CD1c-positive myeloid dendritic cell (primary cell): ENCODE measurements at regions not wholly inside any gene's neighbourhood (a gene's known extent, or its start where the extent isn't known, plus 50 kb on each side); places are given as distances from the start of the nearest gene placed in this dataset.

Experiments used
- DNase-seq: peaks from one replicate; pipeline ENCODE4 v3.0.0-alpha.2; 2016; ENCODE audit errors: extremely low spot score

DNA sequence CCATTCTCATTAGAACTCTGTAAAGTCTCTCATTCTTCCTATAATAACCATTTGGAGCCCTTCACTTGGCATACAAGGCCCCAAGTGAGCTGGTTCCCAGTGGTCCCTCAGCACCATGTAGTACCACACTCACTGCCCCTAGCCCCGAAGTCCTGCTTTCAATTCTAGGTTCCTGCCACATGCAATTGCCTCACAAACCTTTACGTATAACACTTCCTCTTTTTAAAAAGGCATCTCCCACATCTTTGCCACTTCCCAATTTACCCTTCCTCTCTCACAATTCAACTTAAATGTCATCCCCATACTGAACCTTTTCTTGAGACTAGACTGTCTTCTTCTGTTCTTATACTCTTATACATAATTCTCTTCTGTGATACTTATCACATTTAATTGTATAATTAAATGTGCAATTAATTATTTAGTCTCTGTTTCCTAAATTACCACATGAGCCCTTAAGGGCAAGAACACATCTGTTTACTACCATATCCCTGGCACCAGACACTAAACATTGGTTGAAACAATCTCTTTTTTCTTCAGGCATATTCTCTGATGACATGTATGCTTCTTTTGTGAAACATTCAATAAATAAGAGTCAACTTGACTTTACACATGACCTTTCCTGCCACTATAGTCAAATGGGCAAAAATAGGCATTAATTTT lies 304.0 kb downstream of the SPRY2 start:
- peak; percentile 91 for DNase-seq

DNA sequence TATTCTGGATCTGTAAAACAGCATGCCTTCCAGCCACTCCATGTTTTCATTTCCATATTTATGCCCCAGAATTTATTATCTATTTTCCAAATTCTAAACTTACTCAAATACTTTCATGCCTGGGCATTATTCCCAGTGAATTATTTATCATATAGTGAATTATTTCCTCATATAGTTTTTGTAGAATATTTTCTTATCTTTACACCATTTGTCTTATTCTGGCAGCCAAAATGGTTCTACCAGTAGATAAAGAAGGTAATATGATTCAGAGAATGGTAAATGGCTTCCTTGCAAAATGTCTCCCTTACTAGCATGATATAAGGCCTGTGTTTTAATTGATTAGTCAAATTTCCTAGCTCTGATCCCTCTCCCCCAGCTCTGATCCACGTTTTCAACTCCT lies 305.8 kb downstream of the SPRY2 start:
- no peak for DNase-seq

DNA sequence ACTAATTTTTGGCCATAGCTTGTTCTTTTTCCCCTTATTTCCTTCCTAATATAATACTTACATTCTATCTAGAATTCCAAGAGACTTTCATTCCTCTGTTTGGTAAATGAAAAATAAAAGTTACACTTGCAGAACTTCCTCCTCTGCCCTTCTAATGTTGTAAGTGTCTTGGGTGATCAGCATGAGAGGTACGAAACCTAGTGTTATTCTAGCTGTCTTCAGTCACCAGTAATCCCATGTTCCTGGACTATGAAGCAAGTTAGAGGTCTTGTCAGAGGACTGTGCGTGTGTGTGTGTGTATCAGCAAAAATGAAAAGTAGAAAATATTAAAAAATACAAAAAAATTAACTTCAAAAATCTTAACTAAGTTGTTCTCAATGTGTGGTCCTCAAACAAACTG lies 307.0 kb downstream of the SPRY2 start:
- DNase-seq, result no peak

DNA sequence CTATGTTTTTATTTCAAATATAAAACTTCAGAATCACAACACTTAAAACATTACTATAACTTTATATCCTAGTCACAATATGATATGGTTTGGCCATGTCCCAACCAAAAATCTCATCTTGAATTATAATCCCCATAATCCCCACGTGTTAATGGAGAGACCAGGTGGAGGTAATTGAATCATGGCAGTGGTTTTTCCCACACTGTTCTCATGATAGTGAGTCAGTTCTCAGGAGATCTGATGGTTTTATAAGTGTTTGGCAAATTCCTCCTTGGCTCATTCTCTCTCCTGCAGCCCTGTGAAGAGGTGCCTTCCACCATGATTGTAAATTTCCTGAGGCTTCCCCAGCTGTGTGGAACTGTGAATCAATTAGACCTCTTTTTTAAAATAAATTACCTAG lies 307.6 kb downstream of the SPRY2 start:
- no peak for DNase-seq

DNA sequence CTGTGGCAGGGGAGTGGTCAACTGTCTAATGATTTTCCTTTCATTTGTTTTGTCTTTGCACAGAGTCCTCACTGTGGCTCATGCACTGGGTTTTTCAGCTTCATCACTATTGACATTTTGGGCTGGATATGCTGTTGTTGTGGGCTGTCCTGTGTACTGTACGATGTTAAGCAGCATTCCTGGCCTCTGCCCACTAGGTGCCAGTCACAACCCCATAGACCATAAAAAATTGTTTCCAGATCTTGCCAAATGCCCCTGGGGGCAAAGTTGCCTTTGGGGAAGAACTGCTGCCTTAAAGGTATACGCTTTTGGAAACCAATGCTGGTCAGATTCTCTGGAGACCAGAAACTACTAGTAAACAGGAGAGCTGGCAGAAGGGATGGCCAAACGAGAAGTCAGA lies 310.4 kb downstream of the SPRY2 start:
- peak; percentile 54 for DNase-seq

DNA sequence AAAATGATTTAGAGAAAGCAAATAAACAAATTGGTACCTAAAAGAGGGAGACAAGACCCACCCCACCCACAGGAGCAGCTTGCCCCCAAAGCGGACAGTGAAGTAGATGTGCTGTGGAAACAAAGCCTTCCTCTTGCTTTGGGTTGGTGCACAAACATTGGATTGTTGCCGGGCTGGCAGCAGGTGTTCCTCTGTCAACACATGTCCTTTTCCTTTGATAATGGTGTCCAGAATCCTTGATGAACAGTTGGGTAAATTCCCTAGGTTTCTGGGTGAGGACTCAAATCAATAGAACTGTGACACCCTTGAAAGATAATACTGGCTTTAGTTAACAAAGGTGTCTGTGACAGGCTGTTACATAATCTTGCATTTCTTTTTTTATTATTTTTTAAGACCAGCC lies 311.8 kb downstream of the SPRY2 start:
- DNase-seq, result no peak

DNA sequence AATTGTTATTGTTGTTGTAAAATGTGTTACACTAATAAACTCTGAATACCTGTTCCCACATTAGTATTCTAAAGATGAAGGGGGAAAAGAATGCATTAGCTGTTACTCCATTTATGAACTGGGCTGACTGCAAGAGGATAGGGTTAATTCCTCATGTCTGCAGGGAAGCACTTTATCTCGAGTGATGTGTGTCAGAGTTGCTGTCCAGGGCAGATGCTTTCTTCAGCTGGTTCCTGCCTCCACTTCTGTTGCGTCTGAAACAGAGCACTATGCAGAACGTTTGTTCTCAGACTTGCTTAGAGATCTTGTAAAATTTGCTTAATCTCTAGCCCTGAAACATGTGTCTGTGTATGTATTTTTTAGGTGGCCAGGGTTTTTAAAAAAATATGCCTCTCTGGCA lies 318.8 kb downstream of the SPRY2 start:
- DNase-seq, result no peak

DNA sequence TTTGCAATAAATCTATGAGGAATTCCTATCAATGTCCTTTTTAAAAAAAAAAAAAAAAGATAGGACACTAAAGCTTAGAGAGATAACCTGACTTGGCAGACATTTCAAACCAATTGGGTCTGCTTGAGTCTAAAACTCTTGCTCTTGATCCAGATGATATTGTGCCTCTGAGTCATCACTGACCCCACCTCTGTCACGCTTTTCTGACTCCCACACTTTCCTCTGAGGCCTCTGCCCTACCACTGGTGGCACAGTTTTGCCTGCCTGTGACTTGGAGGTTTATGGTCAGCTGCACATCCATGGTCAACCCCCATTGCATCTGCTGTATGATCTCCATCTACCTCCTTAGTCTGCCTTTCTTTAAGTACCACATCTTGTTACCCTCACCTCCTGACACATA lies 328.7 kb downstream of the SPRY2 start:
- DNase-seq, result peak; percentile 54

DNA sequence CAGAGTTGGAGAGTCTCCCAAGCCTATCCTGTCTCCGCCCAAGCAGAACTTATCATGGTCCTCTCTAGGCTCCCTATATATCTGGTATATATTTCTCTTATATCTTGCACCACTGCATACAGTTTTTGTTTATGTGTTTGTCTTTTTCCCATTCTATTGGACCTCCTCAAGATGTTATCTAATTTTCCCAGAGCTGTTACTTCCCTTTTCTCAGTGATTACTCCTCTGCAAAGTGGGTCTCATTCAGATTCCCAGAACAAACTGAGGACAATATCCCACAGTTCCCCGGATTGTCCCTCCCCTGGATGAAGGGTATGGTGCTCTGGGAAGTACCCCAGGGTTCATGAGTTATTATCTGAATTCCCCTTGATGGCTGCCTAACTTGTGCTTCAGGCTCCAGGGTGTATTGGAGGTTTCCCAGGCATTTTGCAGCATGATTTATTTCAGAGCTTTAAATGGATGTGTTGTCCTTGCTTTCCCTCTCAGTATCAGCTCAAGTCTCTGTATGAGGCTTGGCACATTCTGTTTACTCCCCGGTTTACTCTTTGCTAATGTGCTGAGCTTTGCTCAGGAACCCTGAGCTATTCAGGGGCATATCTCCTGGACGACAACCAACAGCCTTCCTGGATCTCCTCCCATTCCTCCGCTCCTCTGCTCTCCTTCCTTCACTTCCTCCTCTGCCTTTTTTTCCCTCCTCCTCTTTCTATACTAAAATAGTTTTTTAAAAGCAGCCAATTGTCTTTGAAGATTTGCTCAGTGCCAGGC lies 329.3 kb downstream of the SPRY2 start:
- no peak for DNase-seq

DNA sequence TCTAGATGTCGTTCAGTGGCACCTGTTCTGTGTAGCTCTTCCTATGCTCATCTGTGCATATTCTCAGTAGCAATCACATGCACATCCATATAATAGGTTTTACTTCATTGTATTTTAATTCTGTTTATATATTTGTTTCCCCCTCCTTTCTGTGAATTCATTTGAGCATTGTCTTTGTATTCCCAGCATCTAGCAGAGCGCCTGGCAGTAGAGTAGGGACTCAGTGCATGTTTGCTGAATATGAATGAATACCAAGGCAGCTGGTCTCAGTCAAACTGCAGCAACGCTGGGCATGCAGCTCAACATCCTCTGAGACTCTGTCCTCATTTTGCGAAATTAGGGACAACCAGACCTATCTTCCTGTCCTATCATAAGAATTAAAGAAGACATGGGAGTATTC lies 330.1 kb downstream of the SPRY2 start:
- DNase-seq, result no peak

DNA sequence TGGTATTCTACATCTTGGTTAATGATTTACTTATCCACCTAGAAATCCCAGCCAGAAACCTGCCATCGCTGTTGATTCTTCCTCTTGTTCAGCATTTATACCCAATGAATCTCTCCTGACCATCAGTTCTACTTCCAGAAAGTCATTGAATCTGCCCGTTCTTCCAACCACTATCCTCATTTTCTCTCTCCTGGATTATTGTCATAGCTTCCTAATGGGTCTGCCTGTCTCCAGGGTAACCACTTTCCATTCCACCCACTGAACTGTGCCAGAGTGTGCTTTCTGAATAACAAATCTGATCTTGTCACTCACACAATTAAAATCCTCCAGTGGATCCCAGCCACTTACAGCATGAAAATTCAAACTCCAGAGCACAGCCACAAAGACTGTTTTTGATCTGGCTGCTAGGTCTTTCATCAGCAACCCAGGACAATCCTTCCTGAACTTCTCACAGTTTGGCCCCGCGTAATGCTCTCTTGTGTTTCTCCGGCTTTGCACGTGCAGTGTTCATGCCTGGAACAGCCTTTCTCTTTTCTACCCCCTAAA lies 330.6 kb downstream of the SPRY2 start:
- DNase-seq, result no peak

DNA sequence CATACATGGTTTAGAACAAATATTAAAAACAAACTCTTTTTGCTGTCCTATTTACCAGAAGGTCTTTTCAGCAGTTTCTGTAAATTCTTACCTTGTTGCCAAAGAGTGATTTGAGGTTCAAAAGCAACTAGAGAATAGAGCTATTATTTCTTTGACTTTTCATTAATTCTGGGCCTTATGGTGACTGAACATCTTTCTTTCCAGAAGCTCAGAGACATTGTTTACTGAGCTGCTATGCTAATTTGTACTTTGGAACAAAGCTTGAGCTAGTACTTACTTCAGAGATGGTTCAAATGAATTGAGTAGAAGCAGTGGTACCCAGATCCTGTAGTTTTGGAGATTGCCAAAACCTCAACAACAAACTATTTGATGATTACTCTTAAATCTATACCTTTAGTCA lies 331.2 kb downstream of the SPRY2 start:
- DNase-seq, result no peak

DNA sequence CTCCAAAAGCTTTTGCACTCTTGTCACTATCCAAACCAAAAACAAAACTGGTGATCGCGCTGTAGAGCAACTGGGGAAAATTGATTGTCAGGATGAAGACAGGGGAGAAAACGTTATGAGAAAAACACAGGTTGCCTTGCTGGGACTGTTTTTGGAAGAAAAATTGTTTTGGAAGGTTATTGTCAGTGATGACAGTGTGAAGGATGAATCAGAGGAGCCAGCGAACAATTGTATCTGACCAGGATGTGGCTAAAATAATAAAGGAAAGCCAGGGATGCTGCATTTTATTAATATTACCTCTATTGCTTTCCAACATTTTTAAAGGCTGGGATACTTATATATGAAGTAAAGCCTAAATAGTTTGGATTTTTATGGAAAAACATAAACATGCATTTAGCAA lies 334.0 kb downstream of the SPRY2 start:
- no peak for DNase-seq

DNA sequence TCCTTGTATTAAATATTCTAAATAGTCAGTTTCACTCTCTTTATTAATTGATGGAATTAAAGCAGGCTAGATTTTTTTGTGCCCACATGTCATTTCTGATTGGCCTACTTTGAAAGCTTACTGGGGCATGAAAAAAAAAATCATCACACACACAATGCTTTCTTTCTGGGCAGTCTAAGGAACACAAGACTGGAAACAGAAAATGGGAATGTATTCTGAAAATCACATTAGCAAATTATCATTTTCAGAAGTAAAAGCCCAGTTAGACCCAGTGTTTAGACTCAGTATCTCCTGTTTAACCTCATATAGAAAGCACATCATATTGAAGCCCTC lies 339.4 kb downstream of the SPRY2 start:
- DNase-seq, result no peak

DNA sequence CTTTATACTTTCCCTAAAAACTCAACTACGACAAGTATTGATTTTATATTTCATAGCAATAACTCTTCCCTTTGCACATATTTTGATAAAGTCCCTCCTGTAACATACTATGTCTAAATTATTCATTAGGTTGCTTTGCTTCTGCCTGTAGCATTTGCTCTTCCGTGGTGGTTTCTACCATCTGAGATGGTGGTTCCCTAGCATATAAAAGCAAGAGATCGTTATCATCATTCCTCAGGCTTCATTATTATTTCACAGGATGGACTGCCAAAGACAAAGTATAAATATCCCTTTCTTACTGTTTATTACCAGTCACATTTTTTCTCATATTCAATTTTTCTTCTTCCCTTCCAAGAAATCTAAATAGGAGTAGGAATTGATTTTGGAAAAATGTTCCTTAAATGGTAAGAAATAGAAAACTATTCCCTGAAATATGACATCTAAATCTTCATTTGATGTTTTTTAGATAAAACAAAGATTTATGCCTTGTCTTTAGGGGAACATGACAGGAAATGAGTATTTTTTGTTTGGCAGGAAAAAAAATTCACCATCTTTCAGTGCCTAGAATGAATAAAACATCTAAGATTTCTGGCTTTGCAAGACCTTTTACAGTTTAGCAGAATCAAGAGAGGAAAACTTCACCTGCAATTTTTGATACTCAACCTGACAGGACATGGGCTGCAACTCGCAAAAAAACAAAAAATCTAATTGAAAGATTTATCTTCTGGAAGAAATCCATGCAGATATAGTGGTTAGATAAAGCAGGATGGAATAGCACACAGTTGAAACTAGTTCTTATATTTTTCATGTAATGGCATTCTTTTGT lies 340.0 kb downstream of the SPRY2 start:
- DNase-seq, result no peak

DNA sequence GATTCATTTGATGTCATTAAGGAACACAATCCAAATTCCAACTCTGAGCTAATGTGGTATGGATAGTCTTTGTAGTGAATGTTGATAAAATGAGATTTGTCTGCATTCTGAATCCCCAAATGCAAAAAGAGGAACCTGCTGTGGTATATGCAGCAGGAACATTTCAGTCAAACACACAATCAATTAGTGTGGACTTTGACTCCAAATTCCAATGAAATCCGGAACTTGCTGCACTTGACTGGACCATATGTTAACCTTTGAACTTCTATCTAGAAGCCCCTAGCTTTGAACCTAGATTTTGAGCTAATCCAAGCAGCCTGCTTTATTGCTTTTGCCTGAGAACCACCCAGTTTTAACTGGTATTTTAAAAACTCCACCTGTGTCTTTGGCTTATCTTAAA lies 341.3 kb downstream of the SPRY2 start:
- no peak for DNase-seq

DNA sequence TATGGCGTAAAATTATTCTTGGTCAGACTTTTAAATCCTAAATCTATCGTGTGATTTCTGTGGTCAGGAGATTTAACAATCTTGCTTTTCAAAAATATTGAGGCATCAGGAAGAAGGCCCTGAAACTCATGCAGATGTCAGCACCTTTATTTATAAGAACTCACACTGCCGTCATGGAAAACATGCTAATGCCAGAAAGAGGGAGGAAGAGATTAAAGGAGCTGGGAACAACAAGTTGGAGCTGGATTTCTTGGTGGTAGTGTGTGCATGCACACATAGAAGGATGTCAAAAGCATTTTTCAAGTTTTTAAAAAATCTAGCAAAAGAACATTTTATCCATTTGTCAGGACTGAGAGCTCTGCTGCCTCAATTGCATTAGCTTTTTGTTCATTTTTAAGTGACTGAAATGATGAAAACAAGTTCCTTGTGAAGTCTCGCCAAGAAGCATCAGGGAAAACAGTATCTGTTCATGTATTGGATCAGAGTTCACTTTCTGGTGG lies 342.5 kb downstream of the SPRY2 start:
- DNase-seq, result no peak

DNA sequence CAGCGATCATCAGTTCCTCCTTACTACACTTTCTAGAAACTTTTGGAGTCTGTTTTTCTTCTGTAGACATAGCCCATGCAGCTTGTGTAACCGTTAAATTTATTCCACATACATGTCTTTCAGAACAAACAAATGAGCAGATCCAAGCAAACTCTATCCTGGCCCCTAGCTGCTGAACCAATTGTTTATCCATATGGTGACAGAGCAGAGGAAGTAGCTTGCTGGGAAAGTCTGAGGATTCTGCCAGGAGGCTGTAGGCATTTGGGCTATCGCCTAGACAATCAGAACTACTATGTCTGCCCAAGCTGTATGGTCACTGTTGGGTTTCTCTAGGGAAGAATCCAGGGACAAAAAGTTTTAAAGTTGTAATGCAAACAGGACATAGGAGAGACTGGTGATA lies 343.7 kb downstream of the SPRY2 start:
- no peak for DNase-seq

DNA sequence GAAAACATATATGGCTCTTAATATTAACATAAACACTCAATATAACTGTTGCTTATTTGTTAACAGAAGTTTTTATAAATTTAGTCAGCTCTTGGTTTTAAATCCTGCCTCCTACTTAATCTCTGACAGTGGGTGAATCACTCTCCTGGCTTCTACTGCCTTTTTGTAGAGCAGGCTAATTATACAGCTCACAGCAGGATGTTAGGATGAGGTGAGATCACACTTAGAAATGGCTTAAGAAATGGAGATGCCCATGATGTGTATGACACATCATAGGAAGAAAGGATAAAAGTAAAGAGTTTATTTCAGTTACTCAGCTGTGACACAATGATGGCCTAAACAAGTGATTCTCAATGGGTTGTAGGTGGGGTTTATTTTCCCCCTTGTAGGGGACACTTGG lies 345.6 kb downstream of the SPRY2 start:
- no peak for DNase-seq

DNA sequence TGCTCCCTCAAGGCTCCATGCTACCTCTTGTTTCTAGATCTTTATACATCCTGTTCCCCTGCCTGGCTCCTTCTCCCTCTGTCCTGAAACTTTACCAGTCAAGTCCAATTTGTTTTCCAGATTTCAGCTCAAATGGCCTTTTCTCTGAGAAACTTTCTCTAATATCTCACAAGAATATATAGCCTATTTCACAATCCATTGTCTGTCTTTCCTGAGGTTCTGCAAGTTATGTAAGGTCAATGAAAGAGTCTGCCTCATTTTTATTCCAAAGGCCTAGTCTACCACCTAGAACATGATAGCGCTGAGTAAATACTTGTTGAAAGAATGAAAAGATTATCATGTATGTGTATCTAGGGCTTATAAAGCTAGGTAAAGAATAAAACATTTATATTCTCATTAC lies 348.8 kb downstream of the SPRY2 start:
- DNase-seq, result no peak

DNA sequence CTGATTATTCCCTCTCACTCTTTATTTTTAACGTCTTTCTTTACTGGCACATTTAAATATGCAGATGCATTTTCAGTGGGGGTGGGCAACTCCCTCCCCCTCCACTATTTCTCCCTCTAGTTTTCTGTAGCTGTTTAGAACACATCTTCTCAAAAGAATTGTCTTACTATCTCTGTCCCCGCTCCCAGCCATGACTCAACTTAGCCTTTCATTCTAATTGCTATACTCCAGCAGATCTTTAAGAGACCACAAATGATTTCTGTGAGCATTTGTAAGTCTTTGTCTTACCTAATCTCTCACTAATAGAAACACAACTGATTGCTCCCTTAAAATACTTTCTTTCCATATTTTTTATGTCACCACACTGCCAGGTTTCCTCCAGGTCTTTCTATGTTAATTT lies 350.9 kb downstream of the SPRY2 start:
- DNase-seq, result no peak

DNA sequence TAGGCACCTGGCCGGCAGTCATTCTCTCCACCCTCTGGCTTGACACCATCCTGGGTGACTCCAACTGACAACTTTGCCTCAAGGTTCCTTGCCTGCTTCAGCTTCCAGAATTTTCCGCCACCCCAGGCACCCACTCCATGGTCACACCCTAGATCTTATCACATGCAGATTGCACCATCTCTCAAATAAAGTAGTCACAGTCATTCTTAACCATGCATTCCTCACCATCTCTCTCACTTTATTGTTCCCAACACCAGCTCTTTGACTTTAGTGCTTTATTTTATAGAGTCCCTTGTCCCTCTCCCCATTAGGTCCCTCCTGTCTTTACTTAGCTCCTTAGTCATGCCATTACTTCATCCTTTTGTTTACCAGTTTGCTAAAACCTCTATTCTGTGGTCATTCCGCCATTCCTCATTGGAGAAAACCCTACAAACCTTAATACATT lies 351.7 kb downstream of the SPRY2 start:
- no peak for DNase-seq
